ENCODE measurements at regions not wholly inside any gene's neighbourhood (a gene's known extent, or its start where the extent isn't known, plus 50 kb on each side); places are given as distances from the start of the nearest gene placed in this dataset.

DNA sequence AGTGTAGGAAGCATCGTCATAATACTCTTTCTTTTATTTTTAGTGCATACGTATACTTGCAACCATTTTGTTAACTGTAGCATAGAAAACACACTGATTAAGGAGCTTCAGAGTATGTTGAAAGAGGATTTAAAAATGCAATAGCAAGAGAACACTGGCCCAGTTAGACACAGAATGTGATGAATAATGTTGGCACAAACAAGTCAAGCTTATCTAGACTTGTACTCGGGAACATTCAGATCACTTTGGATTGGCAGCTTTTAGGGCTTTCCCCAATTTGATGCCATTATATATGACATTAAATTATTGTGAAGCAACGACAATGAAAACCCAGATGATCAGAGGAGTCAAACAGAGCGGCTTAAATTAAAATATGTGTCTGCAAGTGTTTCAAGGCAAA, 468.1 kb downstream of the PRKD1 start:
- TF ChIP-seq, protein P1, sequence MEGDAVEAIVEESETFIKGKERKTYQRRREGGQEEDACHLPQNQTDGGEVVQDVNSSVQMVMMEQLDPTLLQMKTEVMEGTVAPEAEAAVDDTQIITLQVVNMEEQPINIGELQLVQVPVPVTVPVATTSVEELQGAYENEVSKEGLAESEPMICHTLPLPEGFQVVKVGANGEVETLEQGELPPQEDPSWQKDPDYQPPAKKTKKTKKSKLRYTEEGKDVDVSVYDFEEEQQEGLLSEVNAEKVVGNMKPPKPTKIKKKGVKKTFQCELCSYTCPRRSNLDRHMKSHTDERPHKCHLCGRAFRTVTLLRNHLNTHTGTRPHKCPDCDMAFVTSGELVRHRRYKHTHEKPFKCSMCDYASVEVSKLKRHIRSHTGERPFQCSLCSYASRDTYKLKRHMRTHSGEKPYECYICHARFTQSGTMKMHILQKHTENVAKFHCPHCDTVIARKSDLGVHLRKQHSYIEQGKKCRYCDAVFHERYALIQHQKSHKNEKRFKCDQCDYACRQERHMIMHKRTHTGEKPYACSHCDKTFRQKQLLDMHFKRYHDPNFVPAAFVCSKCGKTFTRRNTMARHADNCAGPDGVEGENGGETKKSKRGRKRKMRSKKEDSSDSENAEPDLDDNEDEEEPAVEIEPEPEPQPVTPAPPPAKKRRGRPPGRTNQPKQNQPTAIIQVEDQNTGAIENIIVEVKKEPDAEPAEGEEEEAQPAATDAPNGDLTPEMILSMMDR (IDR thresholded peaks at IDR 0.05; ENCODE audit: unreplicated experiment in 3 of 3): no peak
- Mint-ChIP-seq H3K4me3 (no peak overlapping the region), H3K36me3 (ENCODE audit: low read depth) (no peaks in the 10 kb centered on the region), H3K9me3 (no peaks in the 10 kb centered on the region), H3K4me1 (peaks cover 1% of the 10 kb centered on the region), H3K27ac (no peak overlapping the region), H3K27me3 (ENCODE audit: low read depth) (no peaks in the 10 kb centered on the region)

DNA sequence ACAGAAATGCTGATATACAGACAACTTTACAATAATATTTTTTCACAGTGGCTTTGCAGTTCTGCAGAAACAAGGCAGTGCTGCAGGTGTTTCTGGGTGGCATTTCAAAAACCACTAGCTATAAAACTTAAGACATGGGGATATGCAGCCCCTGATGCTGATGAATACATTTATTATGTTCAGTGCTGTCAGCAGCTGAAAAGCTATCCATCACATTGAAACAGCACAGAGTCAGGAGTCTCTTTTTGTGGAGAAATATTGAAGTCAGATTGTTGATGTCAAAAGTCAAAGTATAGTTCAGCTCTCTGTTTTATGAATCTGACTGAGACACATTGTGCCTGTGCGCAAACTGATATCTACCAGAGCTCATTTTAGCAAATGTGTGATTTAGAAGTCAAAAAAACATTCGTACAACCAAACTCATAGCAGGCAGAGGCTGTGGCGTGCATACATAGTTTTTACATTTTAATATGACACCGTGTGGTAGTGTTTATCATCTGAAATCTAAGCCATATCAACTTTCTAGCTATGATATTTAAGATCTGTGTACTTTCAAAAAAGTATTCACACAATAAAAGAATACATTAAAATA, 467.6 kb downstream of the PRKD1 start:
- Mint-ChIP-seq H3K36me3 (ENCODE audit: low read depth) (no peaks in the 10 kb centered on the region), H3K27me3 (ENCODE audit: low read depth) (no peaks in the 10 kb centered on the region), H3K4me3 (no peak overlapping the region), H3K4me1 (peaks cover 3% of the 10 kb centered on the region), H3K9me3 (no peaks in the 10 kb centered on the region), H3K27ac (no peak overlapping the region)
- TF ChIP-seq, protein P1 (IDR thresholded peaks at IDR 0.05; ENCODE audit: unreplicated experiment in 3 of 3): no peak

DNA sequence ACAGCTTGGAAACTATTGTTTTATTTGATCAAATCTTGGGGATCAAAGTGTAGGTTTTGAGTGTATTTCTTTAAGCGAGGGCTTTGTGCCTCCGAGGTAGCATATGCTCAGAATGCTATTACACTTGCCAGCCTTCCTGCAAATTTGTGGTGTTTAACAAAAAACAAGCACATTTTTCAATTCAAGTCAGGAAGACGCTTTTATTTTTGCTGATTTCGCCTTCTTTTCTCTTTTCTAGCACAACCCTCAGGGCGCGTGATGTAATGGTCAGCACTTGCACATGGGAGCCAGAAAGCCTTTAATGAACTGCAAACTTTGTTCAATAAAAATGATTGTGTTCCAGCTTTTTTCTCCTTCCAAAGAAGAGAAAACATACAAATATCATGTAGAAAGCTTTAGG, 466.5 kb downstream of the PRKD1 start:
- Mint-ChIP-seq H3K27me3 (ENCODE audit: low read depth) (no peaks in the 10 kb centered on the region), H3K9me3 (no peaks in the 10 kb centered on the region), H3K4me3 (no peak overlapping the region), H3K36me3 (ENCODE audit: low read depth) (no peaks in the 10 kb centered on the region), H3K27ac (no peak overlapping the region), H3K4me1 (peaks cover 3% of the 10 kb centered on the region)
- TF ChIP-seq, protein P1 (IDR thresholded peaks at IDR 0.05; ENCODE audit: unreplicated experiment in 3 of 3): no peak

DNA sequence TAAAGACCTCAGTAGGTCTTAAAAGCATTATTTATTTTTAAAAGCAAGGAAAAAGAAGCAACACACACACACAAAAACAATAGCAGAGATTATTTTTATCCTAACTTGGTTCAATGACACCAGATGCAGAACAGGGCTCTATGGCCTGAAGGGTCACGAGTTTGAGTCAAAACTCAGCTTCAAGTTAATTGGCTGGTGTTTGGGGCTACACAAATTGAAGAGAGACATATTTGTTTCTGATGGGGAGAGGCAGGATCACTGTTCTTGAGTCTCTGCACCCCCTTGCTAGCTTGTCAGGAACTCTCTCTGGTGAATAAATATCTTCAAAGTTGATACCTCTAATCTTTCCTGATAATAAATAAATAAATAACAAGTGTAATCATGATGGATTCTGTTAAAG, 466.1 kb downstream of the PRKD1 start:
- H3K4me1 Mint-ChIP-seq: peaks cover 3% of the 10 kb centered on the region
- TF ChIP-seq, protein P1 (IDR thresholded peaks at IDR 0.05; ENCODE audit: unreplicated experiment in 3 of 3): no peak
- no peaks in the 10 kb centered on the region for H3K36me3 Mint-ChIP-seq (ENCODE audit: low read depth)
- no peak overlapping the region for H3K4me3 Mint-ChIP-seq
- H3K27ac Mint-ChIP-seq: no peak overlapping the region
- H3K27me3 Mint-ChIP-seq (ENCODE audit: low read depth): no peaks in the 10 kb centered on the region
- H3K9me3 Mint-ChIP-seq: no peaks in the 10 kb centered on the region

DNA sequence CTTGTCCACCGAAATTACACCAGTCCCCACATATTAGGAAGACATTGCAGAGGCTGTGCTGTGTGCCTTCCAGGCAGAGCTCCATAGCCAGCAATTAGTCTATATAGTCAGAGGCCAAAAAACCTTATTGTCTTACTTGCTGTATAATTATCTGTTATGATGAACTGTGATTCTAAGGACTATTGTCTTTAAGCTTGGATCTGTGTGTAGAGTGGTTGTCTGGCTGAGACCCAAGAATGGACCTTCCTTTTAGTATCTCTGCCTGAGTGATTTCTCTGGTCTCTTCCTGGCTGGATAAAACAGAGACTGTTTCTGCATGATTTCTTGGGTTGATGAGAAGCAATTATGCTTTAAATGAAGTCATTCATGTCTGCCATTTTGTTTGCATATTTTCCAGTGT, 465.3 kb downstream of the PRKD1 start:
- H3K4me1 Mint-ChIP-seq: peaks cover 3% of the 10 kb centered on the region
- H3K9me3 Mint-ChIP-seq: no peaks in the 10 kb centered on the region
- no peak overlapping the region for H3K27ac Mint-ChIP-seq
- TF ChIP-seq, protein P1 (IDR thresholded peaks at IDR 0.05; ENCODE audit: unreplicated experiment in 3 of 3): no peak
- no peak overlapping the region for H3K4me3 Mint-ChIP-seq
- no peaks in the 10 kb centered on the region for H3K36me3 Mint-ChIP-seq (ENCODE audit: low read depth)
- H3K27me3 Mint-ChIP-seq (ENCODE audit: low read depth): no peaks in the 10 kb centered on the region

DNA sequence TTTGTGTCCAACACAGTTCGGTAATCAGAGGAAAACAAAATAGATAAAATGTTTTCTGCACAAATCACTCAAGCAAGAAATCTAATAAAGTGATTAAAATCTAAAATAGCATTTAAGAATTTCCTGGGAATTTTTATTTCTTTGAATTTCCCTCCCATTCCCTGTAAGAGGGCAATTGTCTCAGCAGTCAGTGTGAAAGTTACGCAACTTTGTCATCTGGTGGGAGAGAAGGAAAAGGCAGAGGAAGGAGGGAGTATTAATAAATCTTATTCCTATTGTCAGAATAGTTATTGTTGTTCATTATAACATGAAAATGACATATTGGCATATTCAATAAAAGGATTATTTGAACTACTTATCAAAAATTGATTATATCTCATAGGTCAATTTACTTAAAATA, 464.9 kb downstream of the PRKD1 start:
- no peak overlapping the region for H3K4me3 Mint-ChIP-seq
- H3K36me3 Mint-ChIP-seq (ENCODE audit: low read depth): no peaks in the 10 kb centered on the region
- no peaks in the 10 kb centered on the region for H3K9me3 Mint-ChIP-seq
- H3K27me3 Mint-ChIP-seq (ENCODE audit: low read depth): no peaks in the 10 kb centered on the region
- H3K27ac Mint-ChIP-seq: no peak overlapping the region
- peaks cover 3% of the 10 kb centered on the region for H3K4me1 Mint-ChIP-seq
- TF ChIP-seq, protein P1 (IDR thresholded peaks at IDR 0.05; ENCODE audit: unreplicated experiment in 3 of 3): no peak

Data from nephron (organoid).